GM12872 (cell line): ENCODE measurements at regions not wholly inside any gene's neighbourhood (a gene's known extent, or its start where the extent isn't known, plus 50 kb on each side); places are given as distances from the start of the nearest gene placed in this dataset.

Experiments
- TF ChIP-seq, protein P1 (sequence below): IDR thresholded peaks from 3 replicates; pipeline ENCODE4 v1.5.1; 2011; ENCODE audit warnings: low read depth, mild to moderate bottlenecking, low read length, moderate library complexity; ENCODE audit not compliant: insufficient read depth

- TF ChIP-seq, protein P1, sequence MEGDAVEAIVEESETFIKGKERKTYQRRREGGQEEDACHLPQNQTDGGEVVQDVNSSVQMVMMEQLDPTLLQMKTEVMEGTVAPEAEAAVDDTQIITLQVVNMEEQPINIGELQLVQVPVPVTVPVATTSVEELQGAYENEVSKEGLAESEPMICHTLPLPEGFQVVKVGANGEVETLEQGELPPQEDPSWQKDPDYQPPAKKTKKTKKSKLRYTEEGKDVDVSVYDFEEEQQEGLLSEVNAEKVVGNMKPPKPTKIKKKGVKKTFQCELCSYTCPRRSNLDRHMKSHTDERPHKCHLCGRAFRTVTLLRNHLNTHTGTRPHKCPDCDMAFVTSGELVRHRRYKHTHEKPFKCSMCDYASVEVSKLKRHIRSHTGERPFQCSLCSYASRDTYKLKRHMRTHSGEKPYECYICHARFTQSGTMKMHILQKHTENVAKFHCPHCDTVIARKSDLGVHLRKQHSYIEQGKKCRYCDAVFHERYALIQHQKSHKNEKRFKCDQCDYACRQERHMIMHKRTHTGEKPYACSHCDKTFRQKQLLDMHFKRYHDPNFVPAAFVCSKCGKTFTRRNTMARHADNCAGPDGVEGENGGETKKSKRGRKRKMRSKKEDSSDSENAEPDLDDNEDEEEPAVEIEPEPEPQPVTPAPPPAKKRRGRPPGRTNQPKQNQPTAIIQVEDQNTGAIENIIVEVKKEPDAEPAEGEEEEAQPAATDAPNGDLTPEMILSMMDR: no peak
Measured at GRCh38 chr18:38007676-38008330, 442.2 kb upstream of the CELF4 start.

DNA sequence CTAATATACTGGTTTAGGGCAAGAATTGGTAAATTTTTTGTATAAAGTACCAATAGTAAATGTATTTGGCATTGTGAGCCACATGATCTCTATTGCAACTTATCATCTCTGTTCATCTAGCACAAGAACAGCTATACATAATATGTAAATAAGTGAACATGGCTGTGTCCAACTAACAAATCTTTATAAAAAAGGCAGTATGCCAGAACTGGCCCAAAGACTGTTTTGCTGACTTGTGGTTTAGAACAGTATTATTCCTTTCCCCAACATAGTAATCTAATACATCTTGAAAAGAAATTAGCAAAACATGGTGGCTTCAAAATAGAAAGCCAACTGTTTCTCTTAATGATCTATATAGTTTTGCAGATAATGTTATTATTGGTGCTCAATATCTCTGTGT lies 441.4 kb upstream of the CELF4 start:
- TF ChIP-seq, protein P1: no peak

GRCh38 chr18:38006541-38006940 lies 440.9 kb upstream of the CELF4 start:
- TF ChIP-seq, protein P1: no peak

DNA sequence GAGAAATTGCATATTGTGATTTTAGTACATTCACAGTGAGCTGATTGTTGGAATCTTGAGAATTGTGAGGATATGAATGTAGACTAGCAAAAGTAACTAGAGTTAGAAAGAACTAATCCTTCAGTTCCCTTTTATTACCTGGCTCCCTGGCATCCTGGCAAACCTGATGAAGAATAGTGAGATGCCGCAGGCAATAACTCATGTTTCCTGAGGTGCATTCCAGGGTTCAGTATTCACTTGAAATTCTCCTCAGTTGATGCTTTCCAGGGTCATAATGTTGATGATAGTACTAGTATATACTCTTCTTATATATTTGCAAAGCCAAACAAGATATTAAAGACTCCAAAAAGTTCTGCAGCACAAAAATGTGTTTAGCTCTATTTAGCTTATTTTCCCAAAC lies 432.1 kb upstream of the CELF4 start:
- TF ChIP-seq, protein P1: no peak

- TF ChIP-seq, protein P1: no peak
Measured at GRCh38 chr18:37987901-37988300, 422.3 kb upstream of the CELF4 start.

GRCh38 chr18:37986665-37987064 lies 421.1 kb upstream of the CELF4 start:
- TF ChIP-seq, protein P1: no peak

- TF ChIP-seq, protein P1: no peak
Measured at GRCh38 chr18:37985126-37985525, 419.5 kb upstream of the CELF4 start.

GRCh38 chr18:37980556-37980955 lies 415.0 kb upstream of the CELF4 start:
- TF ChIP-seq, protein P1: no peak
